Right ventricle myocardium inferior (tissue), 1 donor: ENCODE measurements at regions not wholly inside any gene's neighbourhood (a gene's known extent, or its start where the extent isn't known, plus 50 kb on each side); places are given as distances from the start of the nearest gene placed in this dataset.
A peak's percentile ranks its signal among the peaks of the same experiment; 100 is the strongest.
"Not testable (repeated sequence)": the region's sequence is repeated elsewhere in the genome, so short reads cannot be mapped to it uniquely, and the experiment has no call there.

Experiments used
- ATAC-seq: fragments of 200-7000 bp; cut with Tn5 transposase; one replicate; pipeline ENCODE4 v1.9.1; 2020; ENCODE audit warnings: mild to moderate bottlenecking, moderate library complexity
- DNase-seq: peaks from one replicate; pipeline ENCODE4 v3.0.0; 2021; ENCODE audit errors: missing footprints
- intact Hi-C: fragments of 100-400 bp; cut with DNase I; formaldehyde crosslinking; loops from one replicate; pipeline ENCODE4 v1.11.0; 2022
- donor health status: DM: no; HTN: yes; CAD: no; lungs with severe emphysema.

DNA sequence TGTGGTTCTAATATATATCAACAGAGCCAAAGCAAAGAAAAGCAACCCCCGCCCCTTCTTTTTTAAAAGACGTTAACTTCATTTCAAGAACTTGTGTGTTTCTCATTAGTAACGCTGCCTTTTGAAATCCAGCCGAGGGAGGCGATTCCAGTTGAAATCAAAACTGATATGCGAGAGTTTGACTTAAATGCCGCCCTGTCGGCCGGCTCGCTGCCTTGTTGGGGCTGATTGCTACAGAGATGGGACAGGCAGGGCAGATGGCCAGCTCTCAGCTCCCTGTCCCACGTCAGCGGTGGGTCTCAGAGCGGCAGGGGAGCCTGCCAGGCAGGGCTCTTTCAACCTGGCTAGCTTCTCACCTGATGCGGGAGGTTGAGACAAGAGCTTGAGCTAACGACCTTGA is 51.9 kb upstream of the ALX4 start:
- intact Hi-C loops, result no loop called here
- no peak for DNase-seq
- no peak for ATAC-seq

DNA sequence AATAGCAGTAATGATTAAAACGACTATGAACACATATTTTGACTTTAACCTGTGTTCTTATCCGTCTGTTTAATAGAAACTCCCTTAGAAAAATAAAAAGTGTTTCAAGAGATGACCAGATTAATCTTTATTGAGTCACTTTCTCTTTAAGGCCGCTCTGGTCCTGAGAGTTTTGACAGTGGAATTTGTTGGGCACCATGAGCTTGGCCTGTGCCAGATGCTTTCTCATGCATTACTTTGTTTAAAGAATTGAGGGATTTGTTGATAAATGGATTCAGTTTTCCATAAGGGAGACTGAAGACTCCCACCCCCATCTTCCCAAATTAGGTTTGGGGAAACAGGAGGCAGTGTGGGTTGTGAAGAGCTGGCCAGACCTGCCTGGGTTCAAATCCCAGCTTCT is 53.2 kb upstream of the ALX4 start:
- intact Hi-C loops, result no loop called here
- no peak for ATAC-seq

DNA sequence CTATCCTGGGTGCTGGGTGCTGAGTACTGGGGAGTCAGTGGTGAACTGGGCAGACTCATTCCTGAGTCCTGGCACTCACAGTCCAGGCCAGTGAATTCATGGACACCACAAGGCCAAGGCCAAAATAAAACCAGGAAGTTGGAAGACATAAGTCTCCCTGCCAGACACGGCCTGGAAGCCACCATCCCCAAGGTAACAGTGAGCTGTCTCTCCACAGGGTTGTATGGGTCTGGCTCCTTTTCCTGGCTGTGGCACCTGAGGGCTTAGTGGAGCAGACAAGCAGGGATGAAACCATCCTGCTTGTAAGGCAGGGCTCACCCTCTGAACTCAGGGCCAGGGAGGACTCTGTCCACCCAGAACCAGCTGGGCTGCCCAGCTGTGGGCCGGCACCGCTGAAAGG is 54.7 kb upstream of the ALX4 start:
- ATAC-seq (no peak), DNase-seq (no peak)
- intact Hi-C loops, result no loop called here

More for the DNA sequence above, 53.2 kb upstream of the ALX4 start:
- no peak for DNase-seq

DNA sequence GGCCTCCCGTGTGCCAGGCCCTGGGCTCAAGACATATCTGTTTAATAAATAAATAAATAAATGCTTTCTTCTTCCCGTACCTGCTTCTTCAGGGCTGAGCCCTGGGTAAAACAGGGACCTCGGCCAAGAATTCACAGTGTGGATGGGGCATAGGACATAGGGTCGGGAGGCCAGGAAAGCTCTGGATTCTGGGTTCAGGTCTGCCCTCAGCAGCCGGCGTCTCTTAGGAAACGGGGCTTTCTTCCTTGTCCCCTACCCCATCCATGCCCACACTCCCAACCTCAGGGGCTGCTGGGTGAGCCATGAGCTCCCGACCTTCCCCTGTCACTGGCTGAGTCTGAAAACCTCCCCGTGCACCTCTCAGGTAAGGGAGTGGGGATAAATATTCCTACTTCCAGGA is 55.7 kb upstream of the ALX4 start:
- DNase-seq (no peak), ATAC-seq (no peak)
- intact Hi-C loops, result no loop called here

DNA sequence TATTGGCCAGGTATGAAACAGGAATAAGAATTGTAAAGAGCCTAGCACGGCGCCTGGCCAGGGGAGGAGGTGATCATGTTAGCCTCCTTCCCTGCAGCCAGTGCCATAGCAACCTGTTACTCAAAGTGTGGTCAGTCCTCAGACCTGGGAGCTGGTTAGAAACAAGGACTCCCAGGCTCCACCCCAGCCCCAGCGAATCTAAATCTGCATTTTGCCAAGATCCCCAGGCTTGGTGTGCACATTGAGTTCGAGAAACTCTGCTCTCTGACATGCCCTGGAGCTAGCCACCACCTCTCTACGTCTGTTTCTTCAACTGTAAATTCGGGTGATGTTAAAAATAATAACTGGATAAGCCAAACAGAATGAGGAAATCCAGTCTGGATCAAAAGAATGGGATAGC is 56.1 kb upstream of the ALX4 start:
- intact Hi-C loops, result no loop called here
- ATAC-seq (no peak), DNase-seq (no peak)

DNA sequence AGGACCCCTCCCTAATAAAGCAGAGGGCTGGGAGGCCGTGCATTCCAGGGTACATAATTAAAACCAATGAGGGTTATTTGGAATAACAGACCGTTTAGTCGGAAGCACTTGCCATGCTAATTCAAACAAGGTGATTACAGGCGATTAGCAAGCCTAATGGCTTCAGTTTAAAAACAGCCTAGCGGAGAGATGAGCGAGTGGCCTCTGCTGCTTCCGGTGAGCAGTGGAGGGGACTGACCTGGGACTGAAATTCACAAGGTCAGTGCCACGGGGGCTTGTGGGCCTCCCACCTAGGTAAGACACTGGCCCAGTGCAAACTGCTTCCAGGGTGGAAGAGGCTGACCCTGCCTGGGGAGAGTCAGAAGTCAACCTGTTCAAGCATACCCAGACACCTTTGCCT is 56.8 kb upstream of the ALX4 start:
- intact Hi-C loops, result no loop called here
- DNase-seq (no peak), ATAC-seq (no peak)

DNA sequence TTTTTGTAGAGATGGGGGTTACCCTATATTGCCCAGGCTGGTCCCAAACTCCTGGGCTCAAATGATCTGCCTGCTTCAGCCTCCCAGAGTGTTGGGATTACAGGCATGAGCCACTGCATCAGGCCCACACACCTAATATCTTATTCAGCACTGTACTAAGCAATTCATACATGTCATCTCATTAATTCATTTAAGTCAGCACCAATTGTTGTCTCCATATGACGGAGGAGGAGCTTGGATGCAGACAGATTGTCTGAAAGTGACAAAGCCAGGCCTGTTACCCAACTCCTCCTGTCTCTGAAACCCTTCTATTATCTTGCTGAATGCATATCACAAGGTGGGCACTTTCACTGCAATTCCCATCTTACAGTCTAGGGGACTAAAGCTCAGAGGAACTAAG is 57.5 kb upstream of the ALX4 start:
- ATAC-seq, result no peak
- intact Hi-C loops, result no loop called here
- DNase-seq, result no peak

DNA sequence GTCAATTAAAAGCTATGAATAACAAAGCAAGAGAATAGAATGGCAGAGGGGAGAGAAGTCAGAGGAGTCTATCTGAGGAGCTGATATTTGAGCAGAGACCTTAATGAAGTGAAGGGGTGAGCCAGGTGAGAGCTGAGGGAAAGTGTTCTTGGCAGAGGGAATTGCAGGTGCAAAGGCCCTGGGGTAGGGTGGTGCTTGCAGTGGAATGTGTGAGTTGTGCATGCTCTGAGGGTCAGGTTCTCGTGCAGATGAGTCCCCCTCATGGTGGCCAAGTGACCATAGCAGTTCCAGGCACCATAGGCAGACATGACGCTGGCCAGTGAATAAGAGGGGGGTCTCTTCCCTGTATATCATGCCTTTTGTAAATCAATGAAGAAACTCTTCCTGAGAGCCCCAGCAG is 58.9 kb upstream of the ALX4 start:
- ATAC-seq, result no peak
- intact Hi-C loops, result no loop called here

DNA sequence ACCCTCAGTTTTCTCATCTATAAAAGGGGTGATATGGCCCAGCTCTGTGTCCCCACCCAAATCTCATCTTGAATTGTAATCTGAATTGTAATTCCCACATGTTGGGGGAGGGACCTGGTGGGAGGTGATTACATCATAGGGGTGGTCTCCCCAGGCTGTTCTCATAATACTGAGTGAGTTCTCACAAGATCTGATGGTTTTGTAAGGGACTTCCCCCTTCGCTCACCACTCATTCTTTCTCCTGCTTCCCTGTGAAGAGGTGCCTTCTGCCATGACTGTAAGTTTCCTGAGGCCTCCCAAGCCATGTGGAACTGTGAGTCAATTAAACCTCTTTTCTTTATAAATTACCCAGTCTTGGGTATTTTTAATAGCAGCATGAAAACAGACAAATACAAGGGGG is 61.1 kb upstream of the ALX4 start:
- ATAC-seq, intact Hi-C loops, DNase-seq: not testable (repeated sequence)

More for the DNA sequence above, 58.9 kb upstream of the ALX4 start:
- no peak for DNase-seq

DNA sequence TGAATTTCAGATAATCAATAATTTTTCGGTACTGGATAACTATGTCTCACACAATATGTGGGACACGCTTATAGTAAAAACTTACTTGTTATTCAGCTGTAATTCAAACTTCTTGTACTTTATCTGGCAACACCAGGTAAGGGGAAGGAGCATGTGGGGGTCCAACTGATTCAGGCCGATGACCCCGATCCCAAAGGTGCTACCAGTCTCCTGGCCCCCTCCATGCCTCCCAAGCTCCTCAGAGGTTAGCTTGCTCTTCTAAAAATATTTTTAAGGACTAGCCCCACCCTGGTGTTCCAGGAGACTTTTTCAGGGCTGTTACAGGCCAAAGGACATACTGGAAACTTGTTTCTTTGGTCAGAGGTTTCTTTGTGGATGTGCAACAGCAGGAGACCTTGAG is 61.8 kb upstream of the ALX4 start:
- ATAC-seq (no peak), DNase-seq (no peak)
- intact Hi-C loops, result no loop called here

DNA sequence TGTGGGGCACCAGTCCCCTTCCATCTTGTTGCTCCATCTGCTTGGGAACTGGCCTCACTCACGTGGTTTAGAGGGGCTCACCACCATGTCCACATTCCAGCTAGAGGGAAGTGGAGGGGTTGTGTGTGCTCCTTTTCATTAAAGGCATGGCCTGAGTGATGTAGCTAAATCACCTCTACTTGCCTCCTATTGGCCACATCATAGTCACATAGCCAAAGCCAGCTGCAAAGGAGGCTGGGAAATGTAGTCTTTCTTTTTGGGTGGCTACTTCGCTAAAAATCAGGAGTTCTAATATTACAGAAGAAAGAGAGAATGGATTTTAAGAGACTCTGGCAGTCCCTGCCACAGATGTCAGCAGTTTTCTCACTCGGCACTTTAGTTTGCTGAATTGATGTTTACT is 63.0 kb upstream of the ALX4 start:
- intact Hi-C loops, result no loop called here
- ATAC-seq, result no peak
- DNase-seq, result no peak

DNA sequence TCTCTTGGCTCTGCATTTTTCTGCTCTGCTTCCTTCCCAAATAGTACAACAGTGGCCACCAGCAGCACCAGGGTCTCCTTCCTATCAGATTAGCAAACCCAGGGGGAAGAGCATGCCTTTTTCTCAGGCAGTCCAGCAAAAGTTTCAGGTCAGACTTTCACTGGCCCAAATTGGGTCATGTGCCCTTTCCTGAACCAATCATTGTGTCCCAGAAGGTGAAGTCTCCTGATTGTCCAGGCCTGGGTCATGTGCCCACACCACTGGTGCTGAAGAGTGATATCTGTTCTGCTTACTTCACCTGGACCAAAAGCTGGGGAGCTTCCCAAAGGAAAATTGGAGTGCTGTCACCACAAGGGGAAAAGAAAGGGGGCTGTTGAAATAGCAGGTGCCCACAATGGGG is 64.1 kb upstream of the ALX4 start:
- ATAC-seq, result no peak
- intact Hi-C loops, result no loop called here
- no peak for DNase-seq

DNA sequence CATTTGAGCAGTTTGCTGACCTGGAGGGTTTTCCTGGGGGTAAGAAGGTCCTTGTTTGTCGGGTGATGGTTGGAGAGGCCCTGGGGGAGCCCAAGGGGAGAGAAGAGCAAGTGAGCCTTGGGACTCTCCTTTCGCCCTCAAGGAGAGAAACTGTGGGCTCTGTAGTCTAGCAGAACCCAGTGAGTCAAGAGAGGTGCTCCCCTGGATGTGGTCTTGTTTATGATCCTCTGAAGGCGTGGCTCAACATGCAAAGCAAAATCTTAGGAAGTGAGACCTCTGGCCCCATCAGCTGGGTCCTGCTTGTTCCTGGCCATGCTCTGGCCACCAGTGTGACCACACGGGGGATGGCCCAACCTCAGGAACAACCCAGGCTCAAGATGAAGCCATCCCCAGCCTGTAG is 66.5 kb upstream of the ALX4 start:
- intact Hi-C loops, result no loop called here

DNA sequence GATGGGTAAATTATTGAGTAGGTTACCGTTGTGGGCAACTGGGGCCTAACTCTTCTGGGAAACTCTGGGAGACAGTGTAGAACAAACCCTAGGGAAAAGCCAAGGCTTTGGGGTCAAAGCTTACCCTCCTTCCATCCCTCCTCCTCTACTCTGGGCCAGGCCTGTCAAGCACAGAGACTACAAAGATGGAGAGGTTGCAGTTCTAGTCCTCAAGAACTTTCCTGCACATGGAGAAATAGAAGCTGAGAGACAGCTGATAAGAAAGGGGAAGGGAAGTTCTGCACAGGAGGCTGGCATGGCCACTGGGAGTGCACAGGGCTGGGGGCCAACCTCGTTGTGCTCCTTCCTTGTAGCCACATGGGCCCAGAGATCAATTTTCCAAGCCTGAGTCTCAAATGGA is 67.2 kb upstream of the ALX4 start:
- no peak for ATAC-seq
- DNase-seq, result no peak
- intact Hi-C loops, result no loop called here

More for the DNA sequence above, 66.5 kb upstream of the ALX4 start:
- ATAC-seq, result no peak
- DNase-seq, result no peak

DNA sequence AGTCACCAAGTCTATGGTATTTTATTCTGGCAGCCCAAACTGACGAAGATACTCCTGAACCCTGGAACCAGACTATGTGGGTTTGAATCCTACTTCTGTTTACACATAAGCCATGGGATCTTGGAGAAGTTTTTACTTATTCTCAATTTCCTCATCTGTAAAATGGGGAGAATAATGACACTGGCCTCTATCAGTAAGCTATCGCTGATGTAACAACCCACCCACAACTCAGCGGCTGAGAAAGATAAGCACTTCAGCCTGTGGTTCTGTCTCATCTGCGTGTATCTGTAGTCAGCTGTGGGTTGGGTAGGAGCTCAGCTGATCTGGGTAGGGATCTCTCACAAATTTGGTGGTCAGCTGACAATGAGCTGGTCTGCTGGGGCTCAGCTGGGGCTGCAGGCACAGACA is 68.0 kb upstream of the ALX4 start:
- intact Hi-C loops, result no loop called here
- DNase-seq (no peak), ATAC-seq (no peak)

DNA sequence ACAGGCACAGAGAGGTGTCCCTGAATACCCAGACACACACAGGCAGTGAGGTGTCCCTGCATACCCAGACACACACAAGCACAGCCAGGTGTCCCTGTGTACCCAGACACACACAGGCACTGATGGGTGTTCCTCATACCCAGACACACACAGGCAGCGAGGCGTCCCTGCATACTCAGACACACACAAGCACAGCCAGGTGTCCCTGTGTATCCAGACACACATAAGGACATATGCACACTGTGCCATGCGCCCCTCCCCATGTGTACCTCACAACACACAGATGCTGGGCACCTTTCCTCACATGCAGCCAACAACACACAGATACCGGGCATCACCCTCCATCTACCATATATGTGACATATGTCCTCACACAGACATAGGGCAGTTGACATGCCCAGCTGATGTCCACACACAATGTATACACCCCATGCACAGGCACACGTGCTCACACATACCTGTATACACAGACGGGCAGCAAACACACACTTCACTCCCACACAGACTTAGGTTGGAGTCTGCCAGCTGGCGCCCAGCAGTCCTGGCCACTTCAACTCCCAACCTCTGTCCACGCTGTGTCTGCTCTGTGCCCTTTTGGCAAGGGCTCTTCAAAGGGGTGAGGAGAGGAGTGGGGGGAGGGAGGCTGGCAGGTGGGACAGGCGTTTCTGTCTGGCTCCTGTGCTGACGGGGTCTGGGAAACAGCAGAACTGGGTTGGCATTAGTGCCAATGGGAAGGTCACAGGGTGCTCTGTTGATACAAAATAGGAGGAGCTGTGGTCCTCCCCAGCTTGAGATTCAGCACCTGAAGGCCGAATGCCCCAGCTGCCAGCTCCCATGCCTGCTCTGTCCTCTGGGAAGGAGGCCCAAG is 69.4 kb upstream of the ALX4 start:
- intact Hi-C loops, result no loop called here
- DNase-seq, result no peak
- peak; percentile 58 for ATAC-seq

DNA sequence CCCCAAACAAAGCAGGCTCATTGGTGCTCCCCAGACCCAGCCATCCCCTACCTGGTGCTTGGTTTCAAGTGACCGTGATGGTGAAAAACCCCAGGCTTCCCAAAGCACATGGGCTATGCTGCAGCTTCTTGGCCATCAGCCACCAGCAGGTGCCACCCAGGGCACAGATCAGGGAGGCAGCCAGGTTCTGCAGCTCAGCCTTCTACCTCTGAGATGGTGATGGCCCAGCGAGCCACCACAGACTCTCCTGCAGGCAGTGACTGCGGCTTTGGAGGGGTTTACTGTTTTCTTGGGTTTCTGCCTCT is 70.0 kb upstream of the ALX4 start:
- DNase-seq, result no peak
- ATAC-seq, result no peak
- intact Hi-C loops, result no loop called here

DNA sequence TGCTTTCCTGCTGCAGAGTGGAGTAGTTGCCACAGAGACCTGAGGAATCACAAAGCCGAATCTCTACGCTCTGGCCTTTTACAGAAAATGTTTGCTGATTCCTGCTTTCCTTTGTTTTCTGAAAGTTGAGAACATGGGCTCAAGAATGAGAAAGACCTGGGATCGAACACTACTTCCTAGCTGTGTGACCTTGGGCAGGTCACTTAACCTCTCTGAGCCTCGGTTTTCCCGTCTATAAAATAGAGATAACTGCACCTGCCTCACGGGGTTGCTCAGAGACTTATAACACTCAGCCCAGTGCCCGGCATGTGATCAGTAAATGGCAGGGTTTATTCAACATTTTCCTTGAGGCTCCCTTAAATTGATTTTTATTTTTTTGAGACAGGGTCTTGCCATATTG is 70.9 kb upstream of the ALX4 start:
- DNase-seq, result no peak
- intact Hi-C loops, result no loop called here
- ATAC-seq, result no peak

DNA sequence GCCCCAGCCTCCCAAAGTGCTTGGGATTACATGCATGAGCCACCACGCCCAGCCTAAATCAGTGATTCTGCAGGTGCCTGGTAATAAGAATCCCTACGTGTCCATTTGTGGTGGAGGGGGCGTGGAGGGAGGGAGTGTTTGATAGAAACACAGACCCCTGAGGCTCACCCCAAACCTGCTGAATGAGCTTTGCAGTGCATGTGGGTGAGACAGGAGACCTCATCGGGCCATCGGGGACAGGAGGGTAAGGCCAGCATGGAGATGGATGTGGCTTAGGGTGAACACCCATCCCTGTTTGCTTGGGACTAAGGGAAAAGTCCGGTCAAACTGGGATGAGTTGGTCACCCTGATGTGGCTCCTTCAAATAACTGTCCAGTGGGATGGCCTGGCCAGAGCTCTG is 71.3 kb upstream of the ALX4 start:
- DNase-seq, result no peak
- ATAC-seq, result no peak
- intact Hi-C loops, result no loop called here

DNA sequence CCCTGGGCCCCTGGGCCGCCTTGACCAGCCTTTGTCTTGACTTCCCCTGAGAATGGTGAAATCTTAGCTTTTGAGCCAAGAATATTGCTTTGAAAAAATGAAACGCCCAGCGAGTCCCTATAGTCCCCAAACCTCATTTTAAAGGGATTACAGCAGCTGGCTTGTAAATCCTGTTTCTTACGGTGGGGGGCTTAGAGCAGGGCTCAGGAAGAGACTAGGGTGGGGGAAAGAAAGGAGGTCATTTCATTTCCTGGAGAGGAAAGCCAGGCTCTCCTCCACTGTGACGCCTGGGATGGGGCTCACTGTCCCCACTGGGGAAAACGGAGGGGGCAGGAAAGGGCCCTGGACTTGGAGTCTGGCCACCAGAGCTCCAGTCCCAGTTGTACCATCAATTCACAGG is 72.2 kb upstream of the ALX4 start:
- intact Hi-C loops, result no loop called here

DNA sequence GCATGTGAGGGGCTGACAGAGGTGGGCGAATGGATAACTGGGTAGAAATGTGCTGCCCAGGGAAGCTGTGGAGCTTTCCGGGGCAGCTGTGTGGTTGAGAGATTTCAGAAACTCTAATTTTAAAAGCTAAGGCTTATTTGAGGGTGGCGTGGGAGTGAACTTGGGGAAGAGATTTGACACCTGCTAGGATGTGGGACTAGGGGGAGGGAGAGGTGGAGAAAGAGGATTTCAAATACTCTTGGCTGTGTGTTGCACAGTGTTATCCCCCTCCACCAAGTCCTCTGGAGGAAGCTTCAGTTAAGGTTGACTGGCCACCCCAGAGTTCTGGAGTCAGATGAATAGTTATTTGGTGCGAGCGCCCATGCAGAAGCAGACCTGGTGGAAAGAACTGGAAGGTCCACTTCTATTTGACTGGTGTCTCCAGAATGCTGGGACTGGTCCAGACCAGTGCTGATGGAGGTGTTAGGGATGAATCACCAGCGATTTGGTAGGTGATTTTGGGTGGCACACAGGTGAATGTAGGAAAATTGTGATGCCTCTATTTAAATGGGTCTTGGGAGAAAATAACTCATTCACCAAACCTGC is 72.8 kb upstream of the ALX4 start:
- ATAC-seq, result no peak
- DNase-seq, result no peak
- intact Hi-C loops, result no loop called here

More for the DNA sequence above, 72.2 kb upstream of the ALX4 start:
- DNase-seq, result no peak
- ATAC-seq, result no peak
